ENCODE measurements at regions not wholly inside any gene's neighbourhood (a gene's known extent, or its start where the extent isn't known, plus 50 kb on each side); places are given as distances from the start of the nearest gene placed in this dataset.

DNA sequence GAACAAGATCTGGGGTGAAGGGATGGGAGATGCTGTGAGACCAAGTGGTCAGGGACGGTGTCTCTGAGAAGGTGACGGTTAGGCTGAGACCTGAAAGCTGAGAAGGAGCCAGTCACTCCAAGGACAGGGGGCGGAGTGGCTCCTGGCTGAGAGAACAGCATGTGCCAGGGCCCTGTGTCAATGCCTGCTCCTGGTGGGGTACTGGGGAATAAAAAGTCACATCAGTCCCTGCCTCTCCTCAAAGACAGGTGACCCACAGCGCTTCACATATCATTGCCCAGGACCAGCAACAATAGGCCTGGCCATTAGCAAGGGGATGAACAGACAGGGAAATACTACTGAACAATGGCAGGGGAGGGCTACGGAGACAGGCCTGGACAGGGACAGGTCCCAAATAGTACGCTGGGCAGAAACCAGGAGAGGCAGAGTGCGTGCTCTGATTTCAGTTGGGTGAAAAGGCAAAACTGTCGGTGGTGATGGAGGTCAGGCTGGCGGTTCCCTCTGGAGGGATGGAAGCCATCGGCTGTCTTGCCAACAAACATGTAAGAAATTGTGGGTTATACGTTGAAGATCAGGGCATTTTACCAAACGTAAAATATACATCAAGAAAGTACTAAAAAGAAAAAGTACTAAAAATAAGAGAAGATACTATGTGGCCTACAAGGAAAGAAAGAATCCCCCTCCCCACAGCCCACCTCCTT lies 64.3 kb downstream of the C9orf50 start:
- Histone ChIP-seq H3K4me1 (ENCODE audit: control insufficient read depth, extremely low read depth, insufficient read depth, low read length) (no peaks in the 10 kb centered on the region), H3K9me3 (replicated peaks; ENCODE audit: control insufficient read depth, insufficient read depth, low read length) (no peaks in the 10 kb centered on the region), H3K4me2 (ENCODE audit: insufficient read depth, low read length) (no peak overlapping the region), H3K4me3 (replicated peaks in 1 of 3; ENCODE audit: insufficient read depth in 1 of 3, low read depth in 1 of 3, low read length in 3 of 3) (no peak overlapping the region), H2AFZ (ENCODE audit: low read depth, low read length) (no peak overlapping the region), H3K9ac (replicated peaks; ENCODE audit: extremely low read depth, insufficient read depth, low read length) (no peak overlapping the region), H3K79me2 (ENCODE audit: control insufficient read depth, insufficient read depth, low read length) (no peaks in the 10 kb centered on the region), H3K27ac (ENCODE audit: insufficient read depth, low read depth, low read length) (no peak overlapping the region), H4K20me1 (replicated peaks; ENCODE audit: control insufficient read depth, extremely low read depth, insufficient read depth, low read length) (no peaks in the 10 kb centered on the region), H3K9me1 (replicated peaks; ENCODE audit: control insufficient read depth, extremely low read depth, insufficient read depth, low read length) (no peaks in the 10 kb centered on the region), H3K36me3 (ENCODE audit: control insufficient read depth in 2 of 2, extremely low read depth in 1 of 2, insufficient read depth in 2 of 2, low read length in 2 of 2) (no peaks in the 10 kb centered on the region), H3K27me3 (ENCODE audit: control insufficient read depth in 2 of 2, insufficient read depth in 2 of 2, low read length in 2 of 2) (no peaks in the 10 kb centered on the region)
- TF ChIP-seq, protein P1, sequence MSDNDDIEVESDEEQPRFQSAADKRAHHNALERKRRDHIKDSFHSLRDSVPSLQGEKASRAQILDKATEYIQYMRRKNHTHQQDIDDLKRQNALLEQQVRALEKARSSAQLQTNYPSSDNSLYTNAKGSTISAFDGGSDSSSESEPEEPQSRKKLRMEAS (IDR thresholded peaks at IDR 0.05; ENCODE audit: insufficient read depth, insufficient read length), result no peak
- dilution Hi-C loops (cut with MboI; ENCODE audit: extremely low pct_ligation_motif_present, low sequenced_read_pairs) (no loop called here), intact Hi-C loops (cut with micrococcal nuclease) (no loop called here)
- ChIA-PET CTCF (no interaction called here), POLR2A (no interaction called here)
- FAIRE-seq, result no peak
- BruUV-seq (replicated peaks), result no TSS peak
- no peak for DNase-seq (ENCODE audit: low read depth, low spot score)

DNA sequence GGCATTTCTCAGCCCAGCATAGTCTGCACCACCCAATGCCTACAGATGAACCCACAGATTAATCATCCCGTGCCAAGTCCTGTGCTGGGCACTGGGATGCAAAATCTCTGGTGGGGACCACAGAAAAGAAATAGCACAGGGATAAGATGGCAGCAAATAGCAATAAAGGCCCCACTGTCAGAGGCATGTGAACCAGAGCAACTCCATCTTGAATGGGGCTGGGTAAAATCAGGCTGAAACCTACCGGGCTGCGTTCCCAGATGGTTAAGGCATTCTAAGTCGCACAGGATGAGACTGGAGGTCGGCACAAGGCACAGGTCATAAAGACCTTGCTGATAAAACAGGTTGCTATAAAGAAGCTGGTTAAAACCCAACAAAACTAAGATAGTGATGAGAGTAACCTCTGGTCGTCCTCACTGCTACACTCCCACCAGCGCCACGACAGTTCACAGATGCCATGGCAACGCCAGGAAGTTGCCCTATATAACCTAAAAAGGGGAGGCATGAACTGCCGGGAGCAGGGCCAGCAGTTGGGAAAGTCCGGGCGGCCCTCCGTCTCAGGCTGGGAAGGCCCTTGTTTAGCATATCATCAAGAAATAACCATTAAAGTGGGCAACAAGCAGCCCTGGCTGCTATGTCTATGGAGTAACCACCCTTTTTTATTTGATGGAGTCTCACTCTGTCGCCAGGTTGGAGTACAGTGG lies 65.2 kb downstream of the C9orf50 start:
- TF ChIP-seq EZH2 (IDR thresholded peaks at IDR 0.05; ENCODE audit: borderline replicate concordance, low read depth, low read length, severe bottlenecking), result no peak
- TF ChIP-seq GATA2 (IDR thresholded peaks at IDR 0.05; ENCODE audit: insufficient read depth, insufficient read length, low read depth, low read length), result no peak
- no peak for TF ChIP-seq POLR2A (IDR thresholded peaks at IDR 0.05; ENCODE audit: low read depth, low read length)
- TF ChIP-seq POLR2AphosphoS5 (IDR thresholded peaks at IDR 0.05; ENCODE audit: insufficient read depth, low read depth, low read length), result no peak
- no peak for TF ChIP-seq FOS (IDR thresholded peaks at IDR 0.05; ENCODE audit: borderline replicate concordance, insufficient read depth, low read length)
- TF ChIP-seq, protein P1 (IDR thresholded peaks at IDR 0.05; ENCODE audit: insufficient read depth, insufficient read length), result no peak
- TF ChIP-seq MYC (IDR thresholded peaks at IDR 0.05; ENCODE audit: low read depth, low read length), result no peak
- no peak for TF ChIP-seq JUN (IDR thresholded peaks at IDR 0.05; ENCODE audit: borderline replicate concordance, insufficient read depth, insufficient read length, low read depth)
- TF ChIP-seq, protein P2, sequence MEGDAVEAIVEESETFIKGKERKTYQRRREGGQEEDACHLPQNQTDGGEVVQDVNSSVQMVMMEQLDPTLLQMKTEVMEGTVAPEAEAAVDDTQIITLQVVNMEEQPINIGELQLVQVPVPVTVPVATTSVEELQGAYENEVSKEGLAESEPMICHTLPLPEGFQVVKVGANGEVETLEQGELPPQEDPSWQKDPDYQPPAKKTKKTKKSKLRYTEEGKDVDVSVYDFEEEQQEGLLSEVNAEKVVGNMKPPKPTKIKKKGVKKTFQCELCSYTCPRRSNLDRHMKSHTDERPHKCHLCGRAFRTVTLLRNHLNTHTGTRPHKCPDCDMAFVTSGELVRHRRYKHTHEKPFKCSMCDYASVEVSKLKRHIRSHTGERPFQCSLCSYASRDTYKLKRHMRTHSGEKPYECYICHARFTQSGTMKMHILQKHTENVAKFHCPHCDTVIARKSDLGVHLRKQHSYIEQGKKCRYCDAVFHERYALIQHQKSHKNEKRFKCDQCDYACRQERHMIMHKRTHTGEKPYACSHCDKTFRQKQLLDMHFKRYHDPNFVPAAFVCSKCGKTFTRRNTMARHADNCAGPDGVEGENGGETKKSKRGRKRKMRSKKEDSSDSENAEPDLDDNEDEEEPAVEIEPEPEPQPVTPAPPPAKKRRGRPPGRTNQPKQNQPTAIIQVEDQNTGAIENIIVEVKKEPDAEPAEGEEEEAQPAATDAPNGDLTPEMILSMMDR (IDR thresholded peaks at IDR 0.05; ENCODE audit: extremely low read depth in 1 of 2, insufficient read depth in 1 of 2, low read depth in 1 of 2, low read length in 2 of 2), result no peak
- no peak overlapping the region for H3K27ac ChIP-seq (ENCODE audit: insufficient read depth, low read depth, low read length)
- H3K9me1 ChIP-seq (replicated peaks; ENCODE audit: control insufficient read depth, extremely low read depth, insufficient read depth, low read length), result no peaks in the 10 kb centered on the region
- no peaks in the 10 kb centered on the region for H4K20me1 ChIP-seq (replicated peaks; ENCODE audit: control insufficient read depth, extremely low read depth, insufficient read depth, low read length)
- no peak overlapping the region for H3K4me2 ChIP-seq (ENCODE audit: insufficient read depth, low read length)
- ChIA-PET POLR2A (no interaction called here), CTCF (no interaction called here)
- H3K4me3 ChIP-seq (replicated peaks in 1 of 3; ENCODE audit: insufficient read depth in 1 of 3, low read depth in 1 of 3, low read length in 3 of 3), result no peak overlapping the region
- DNase-seq (ENCODE audit: low read depth, low spot score) (no peak), FAIRE-seq (no peak)
- no peaks in the 10 kb centered on the region for H3K27me3 ChIP-seq (ENCODE audit: control insufficient read depth in 2 of 2, insufficient read depth in 2 of 2, low read length in 2 of 2)
- H3K79me2 ChIP-seq (ENCODE audit: control insufficient read depth, insufficient read depth, low read length), result no peaks in the 10 kb centered on the region
- dilution Hi-C loops (cut with MboI; ENCODE audit: extremely low pct_ligation_motif_present, low sequenced_read_pairs), result no loop called here
- no peaks in the 10 kb centered on the region for H3K4me1 ChIP-seq (ENCODE audit: control insufficient read depth, extremely low read depth, insufficient read depth, low read length)
- no peaks in the 10 kb centered on the region for H3K9me3 ChIP-seq (replicated peaks; ENCODE audit: control insufficient read depth, insufficient read depth, low read length)
- H2AFZ ChIP-seq (ENCODE audit: low read depth, low read length), result no peak overlapping the region
- no peak overlapping the region for H3K9ac ChIP-seq (replicated peaks; ENCODE audit: extremely low read depth, insufficient read depth, low read length)
- intact Hi-C loops (cut with micrococcal nuclease), result no loop called here
- BruUV-seq (replicated peaks), result no TSS peak
- H3K36me3 ChIP-seq (ENCODE audit: control insufficient read depth in 2 of 2, extremely low read depth in 1 of 2, insufficient read depth in 2 of 2, low read length in 2 of 2), result no peaks in the 10 kb centered on the region

Measured in endothelial cell of umbilical vein (primary cell).